AG04450 (cell line): ENCODE measurements at regions not wholly inside any gene's neighbourhood (a gene's known extent, or its start where the extent isn't known, plus 50 kb on each side); places are given as distances from the start of the nearest gene placed in this dataset.

Source experiments
- CTCF ChIA-PET: fragments of 300-600, 350-600 bp; formaldehyde crosslinking; extraction: SDS; loops from one replicate; lab custom pipeline; 2022; ENCODE audit warnings: antibody characterized with exemption, inconsistent platforms; lab: Charles Lee
- POLR2A ChIA-PET: fragments of 350-600 bp; formaldehyde crosslinking; extraction: SDS; loops from one replicate; lab custom pipeline; 2021; ENCODE audit warnings: antibody characterized with exemption, inconsistent platforms; lab: Yijun Ruan, JAX
- DNase-seq: peaks from one replicate; pipeline ENCODE4 v3.0.0-alpha.2; 2011; ENCODE audit warnings: low read depth, low spot score
- H3K27ac ChIP-seq: one replicate; pipeline ENCODE4 v1.5.1; 2012; ENCODE audit warnings: low read depth, low read length, control low read depth
- H3K27me3 ChIP-seq: one replicate; pipeline ENCODE4 v1.6.0; 2012; ENCODE audit warnings: low read length; ENCODE audit not compliant: control insufficient read depth, insufficient read depth
- H3K4me3 ChIP-seq: 2 replicates; pipeline ENCODE4 v1.5.1; 2011; ENCODE audit warnings: mild to moderate bottlenecking, low read depth, low read length, control low read depth
- H3K9me3 ChIP-seq: 2 replicates; pipeline ENCODE4 v1.5.1; 2012; ENCODE audit warnings: low read length; ENCODE audit not compliant: control insufficient read depth, insufficient read depth
- CTCF ChIP-seq: IDR thresholded peaks from 2 replicates; pipeline ENCODE4 v1.5.1; 2011; ENCODE audit warnings: low read depth, low read length, control low read depth, inconsistent platforms

DNA sequence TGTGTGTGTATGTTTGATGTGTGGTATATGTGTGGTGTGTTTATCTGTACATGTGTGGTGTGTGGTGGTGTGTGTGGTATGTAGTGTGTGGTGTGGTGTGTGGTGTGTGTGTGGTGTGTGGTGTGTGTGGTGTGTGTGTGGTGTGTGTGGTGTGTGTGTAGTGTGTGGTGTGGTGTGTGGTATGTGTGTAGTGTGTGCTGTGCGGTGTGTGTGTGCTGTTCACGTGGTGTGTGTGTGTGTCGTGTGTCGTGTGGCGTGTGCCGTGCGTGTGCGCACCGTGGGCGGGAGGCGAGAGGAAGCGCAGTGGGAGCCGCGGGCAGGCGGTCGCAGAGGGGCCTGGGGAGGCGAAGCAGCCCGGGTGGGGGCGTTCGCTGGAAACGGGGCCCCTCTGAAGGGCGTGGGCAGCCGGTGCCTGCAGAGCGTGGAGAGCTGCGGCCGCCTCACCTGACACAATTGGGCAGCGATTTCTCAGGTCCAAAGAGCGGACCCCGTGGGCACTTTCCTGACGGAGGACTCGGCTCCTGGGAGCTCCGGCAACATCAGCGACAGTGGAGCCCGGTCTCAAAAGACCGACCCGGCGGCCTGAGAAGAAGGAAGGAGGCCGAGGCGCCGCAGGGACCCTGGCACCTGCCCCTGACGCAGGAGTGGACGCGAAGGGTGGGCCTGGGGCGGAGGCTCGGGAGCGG is 741.1 kb upstream of the SALL3 start:
- no peak overlapping the region for H3K4me3 ChIP-seq
- peaks cover 42% of the 10 kb centered on the region for H3K9me3 ChIP-seq
- no peak overlapping the region for H3K27ac ChIP-seq
- no peak for DNase-seq
- TF ChIP-seq CTCF: no peak
- no peaks in the 10 kb centered on the region for H3K27me3 ChIP-seq
- ChIA-PET POLR2A (no interaction called here), CTCF (no interaction called here)

GRCh38 chr18:78239090-78239457 is 740.5 kb upstream of the SALL3 start:
- CTCF ChIA-PET: no interaction called here
- H3K4me3 ChIP-seq: no peak overlapping the region
- H3K9me3 ChIP-seq: peaks cover 44% of the 10 kb centered on the region
- DNase-seq: no peak
- no peak overlapping the region for H3K27ac ChIP-seq
- no peaks in the 10 kb centered on the region for H3K27me3 ChIP-seq
- POLR2A ChIA-PET: no interaction called here
- TF ChIP-seq CTCF: no peak

DNA sequence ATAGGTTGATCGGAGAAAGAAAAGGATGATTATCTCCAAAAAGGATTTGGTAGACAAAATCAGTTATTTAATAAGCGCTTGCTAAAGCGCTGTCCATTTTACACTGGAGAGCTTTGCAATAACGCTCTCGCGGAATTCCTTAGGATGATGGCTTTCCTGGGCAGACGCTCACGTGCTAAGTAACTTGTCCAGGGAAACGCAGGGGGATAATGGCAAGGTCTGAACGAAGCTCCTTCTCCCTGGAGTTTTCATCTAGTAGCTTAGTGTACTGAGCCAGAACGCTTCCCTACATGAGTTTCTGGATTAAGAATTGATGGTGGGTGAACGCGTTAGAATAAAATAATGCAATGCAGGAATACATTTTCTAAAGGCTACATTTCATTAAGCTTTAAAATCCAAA is 739.5 kb upstream of the SALL3 start:
- Histone ChIP-seq H3K4me3 (no peak overlapping the region), H3K27me3 (no peaks in the 10 kb centered on the region), H3K27ac (no peak overlapping the region), H3K9me3 (peaks cover 48% of the 10 kb centered on the region)
- POLR2A ChIA-PET: no interaction called here
- no peak for TF ChIP-seq CTCF
- DNase-seq: no peak
- CTCF ChIA-PET: no interaction called here

DNA sequence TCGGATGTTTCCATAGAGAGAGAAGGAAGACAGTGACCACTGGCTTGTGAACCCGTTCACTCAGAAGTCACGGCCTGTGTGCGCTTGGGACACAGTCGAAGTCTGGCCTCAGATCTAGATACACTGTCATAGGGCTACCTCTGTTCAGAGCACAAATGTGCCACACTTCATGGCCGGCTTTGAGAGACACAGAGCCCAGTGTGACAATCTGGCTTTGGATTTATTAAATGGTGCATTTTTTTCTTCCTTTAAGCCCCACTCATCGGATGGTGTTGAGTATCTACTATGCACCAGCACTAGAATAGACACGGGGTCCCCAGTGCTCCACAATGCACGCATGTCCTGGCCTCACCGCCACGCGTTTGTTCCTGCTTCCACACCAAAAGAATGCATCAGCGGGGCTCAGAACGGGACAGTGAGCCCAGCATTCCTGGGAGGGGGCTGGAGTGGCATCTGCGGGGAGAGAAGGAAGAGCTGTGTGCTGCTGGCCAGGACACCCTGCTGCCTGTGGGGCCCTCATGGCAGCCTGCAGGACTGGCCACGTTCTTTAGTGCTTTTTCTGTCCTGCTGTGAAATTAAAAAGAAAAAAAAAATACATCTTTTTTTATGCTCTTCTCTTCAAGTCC is 738.9 kb upstream of the SALL3 start:
- no peaks in the 10 kb centered on the region for H3K27me3 ChIP-seq
- TF ChIP-seq CTCF: no peak
- no peak overlapping the region for H3K4me3 ChIP-seq
- ChIA-PET POLR2A (no interaction called here), CTCF (no interaction called here)
- no peak overlapping the region for H3K27ac ChIP-seq
- DNase-seq: no peak
- peaks cover 52% of the 10 kb centered on the region for H3K9me3 ChIP-seq

- CTCF ChIA-PET: no interaction called here
- no peak for TF ChIP-seq CTCF
Observed at GRCh38 chr18:78241535-78242253, 737.9 kb upstream of the SALL3 start.

More at GRCh38 chr18:78241535-78242253, 737.9 kb upstream of the SALL3 start:
- Histone ChIP-seq H3K9me3 (peaks cover 59% of the 10 kb centered on the region), H3K27ac (no peak overlapping the region), H3K4me3 (no peak overlapping the region), H3K27me3 (no peaks in the 10 kb centered on the region)
- no peak for DNase-seq
- POLR2A ChIA-PET: no interaction called here
